PFSK-1 (cell line): ENCODE measurements at regions not wholly inside any gene's neighbourhood (a gene's known extent, or its start where the extent isn't known, plus 50 kb on each side); places are given as distances from the start of the nearest gene placed in this dataset.

Experiments used
- FOXP2 ChIP-seq: optimal IDR thresholded peaks from 2 replicates; pipeline ENCODE3; 2011; ENCODE audit warnings: borderline replicate concordance, control low read depth, inconsistent platforms; ENCODE audit not compliant: insufficient read depth; ENCODE audit errors: extremely low read length, extremely low read depth
- POLR2AphosphoS5 ChIP-seq: IDR thresholded peaks from 2 replicates; pipeline ENCODE4 v1.6.1; 2012; ENCODE audit warnings: low read depth, mild to moderate bottlenecking, control low read depth, low read length, moderate library complexity
- REST ChIP-seq, 2 experiments: IDR thresholded peaks; 2 replicates each; pipeline versions ENCODE4 v1.6.1 to v1.8.0; 2011 to 2012; ENCODE audit warnings: low read depth in 2 of 2, low read length in 2 of 2, control low read depth in 1 of 2, inconsistent platforms in 1 of 2, mild to moderate bottlenecking in 1 of 2, moderate library complexity in 1 of 2; ENCODE audit not compliant: insufficient read depth in 1 of 2
- SIN3A ChIP-seq: IDR thresholded peaks from 2 replicates; pipeline ENCODE4 v1.6.1; 2012; ENCODE audit warnings: mild to moderate bottlenecking, low read length, moderate library complexity, borderline replicate concordance; ENCODE audit not compliant: insufficient read depth
- TAF1 ChIP-seq: IDR thresholded peaks from 2 replicates; pipeline ENCODE4 v1.6.1; 2012; ENCODE audit warnings: low read length, control low read depth, borderline replicate concordance; ENCODE audit not compliant: insufficient read depth

DNA sequence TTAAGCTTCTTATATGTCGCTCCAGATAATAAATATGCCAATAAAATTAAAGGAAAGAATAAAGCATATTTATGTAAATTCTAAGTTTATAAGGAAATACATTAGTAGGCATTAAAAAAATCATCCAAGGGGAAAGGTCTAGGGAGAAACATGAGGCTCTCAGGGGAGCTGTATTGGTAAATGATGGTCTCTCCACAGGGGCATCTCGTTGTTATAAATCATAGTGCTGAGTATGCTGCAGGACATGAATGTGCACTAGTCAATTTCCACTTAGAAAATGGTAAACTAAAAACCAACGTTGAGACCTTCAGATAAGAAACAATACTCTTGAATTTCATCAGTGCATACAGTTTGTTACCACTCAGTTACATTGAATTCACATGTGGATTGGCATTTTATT is 194.0 kb upstream of the AHR start:
- TF ChIP-seq FOXP2 (no peak), SIN3A (no peak), POLR2AphosphoS5 (no peak)

DNA sequence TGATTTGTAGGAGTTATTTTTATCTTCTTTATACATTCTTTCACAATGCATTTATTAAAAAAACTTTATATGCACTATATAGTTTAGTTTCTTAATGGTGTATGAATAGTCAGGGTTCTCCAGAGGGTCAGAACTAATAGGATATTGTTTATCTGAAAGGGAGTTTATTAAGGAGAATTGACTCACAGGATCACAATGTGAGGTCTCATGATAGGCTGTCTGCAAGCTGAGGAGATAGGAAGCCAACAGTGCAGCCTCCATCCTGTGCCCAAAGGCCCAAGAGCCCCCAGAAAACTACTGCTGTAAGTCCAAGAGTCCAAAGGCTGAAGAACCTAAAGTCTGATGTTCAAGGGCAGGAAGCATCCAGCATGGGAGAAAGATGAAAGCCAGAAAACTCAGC is 192.8 kb upstream of the AHR start:
- TF ChIP-seq FOXP2 (no peak), TAF1 (no peak), POLR2AphosphoS5 (no peak), SIN3A (no peak), REST (IDR thresholded peaks at IDR 0.05; ENCODE audit: insufficient read depth in 1 of 2, low read depth in 2 of 2, low read length in 2 of 2) (no peak)

DNA sequence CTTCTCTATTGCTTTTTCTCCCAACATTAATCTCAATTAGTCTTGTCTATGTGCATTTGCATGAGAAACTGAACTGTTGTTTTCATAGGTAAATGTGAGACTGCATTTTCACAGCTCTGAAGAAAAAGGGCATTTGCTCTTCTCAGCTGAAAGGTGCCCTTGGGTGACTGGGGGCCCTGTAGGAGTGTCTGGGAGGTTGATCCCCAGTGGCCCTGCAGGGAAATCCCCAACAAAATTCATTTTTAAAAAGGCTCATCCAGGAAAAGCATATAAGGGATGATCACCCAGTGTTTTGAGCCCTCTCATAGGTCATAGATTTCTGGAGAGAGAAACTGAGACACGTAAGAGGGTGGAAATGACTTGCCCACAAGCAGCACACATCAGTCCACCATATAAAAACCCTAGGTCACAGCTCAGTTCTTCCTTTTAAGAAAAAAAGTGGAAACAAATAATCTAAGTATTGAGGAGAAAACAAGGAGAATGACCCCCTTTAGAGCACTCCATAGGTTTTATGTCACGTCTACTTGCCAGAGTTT is 190.3 kb upstream of the AHR start:
- TF ChIP-seq SIN3A (no peak), FOXP2 (no peak), REST (IDR thresholded peaks at IDR 0.05; ENCODE audit: insufficient read depth in 1 of 2, low read depth in 2 of 2, low read length in 2 of 2) (no peak), TAF1 (no peak), POLR2AphosphoS5 (no peak)

DNA sequence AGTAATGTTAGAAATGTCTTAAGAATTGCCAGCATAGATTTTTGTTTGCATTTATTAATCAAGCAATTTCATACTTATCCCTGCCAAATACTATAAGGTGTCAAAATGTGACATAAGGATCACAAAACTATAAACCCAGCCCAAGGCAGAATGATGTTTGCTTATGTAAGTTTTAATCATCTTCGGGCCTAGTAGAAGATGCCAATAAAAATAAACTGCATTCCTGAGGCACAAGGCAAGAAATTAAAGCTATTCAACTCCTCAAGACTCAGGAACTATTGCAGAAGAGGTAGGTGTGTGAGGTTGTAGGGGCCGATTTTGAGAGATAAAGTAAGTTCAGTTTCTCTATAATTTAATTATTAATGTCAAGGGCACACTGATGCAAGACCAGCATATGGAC is 189.4 kb upstream of the AHR start:
- no peak for TF ChIP-seq REST (IDR thresholded peaks at IDR 0.05; ENCODE audit: insufficient read depth in 1 of 2, low read depth in 2 of 2, low read length in 2 of 2)
- TF ChIP-seq FOXP2: no peak
- no peak for TF ChIP-seq TAF1
- TF ChIP-seq SIN3A: no peak
- TF ChIP-seq POLR2AphosphoS5: no peak

DNA sequence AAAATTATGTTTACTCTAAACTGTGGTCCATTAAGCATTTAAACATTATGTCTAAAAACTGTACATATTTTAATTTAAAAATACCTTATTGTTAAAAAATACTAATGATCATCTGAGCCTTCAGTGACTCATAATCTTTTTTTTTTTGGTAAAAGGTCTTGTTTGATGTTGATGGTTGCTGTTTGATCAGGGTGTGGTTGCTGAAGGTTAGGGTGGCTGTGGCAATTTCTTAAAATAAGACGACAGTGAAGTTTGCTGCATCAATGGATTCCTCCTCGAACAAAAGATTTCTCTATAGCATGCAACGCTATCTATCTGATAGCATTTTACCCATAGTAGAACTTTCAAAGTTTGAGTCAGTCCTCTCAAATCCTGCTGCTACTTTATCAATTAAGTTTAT is 180.0 kb upstream of the AHR start:
- TF ChIP-seq TAF1 (no peak), SIN3A (no peak), POLR2AphosphoS5 (no peak), FOXP2 (no peak)

GRCh38 chr7:17120756-17121155 is 177.7 kb upstream of the AHR start:
- TF ChIP-seq REST (IDR thresholded peaks at IDR 0.05; ENCODE audit: insufficient read depth in 1 of 2, low read depth in 2 of 2, low read length in 2 of 2) (no peak), FOXP2 (no peak), SIN3A (no peak), TAF1 (no peak), POLR2AphosphoS5 (no peak)
